Smooth muscle cell (in vitro differentiated cells): ENCODE measurements at regions not wholly inside any gene's neighbourhood (a gene's known extent, or its start where the extent isn't known, plus 50 kb on each side); places are given as distances from the start of the nearest gene placed in this dataset.
A peak's percentile ranks its signal among the peaks of the same experiment; 100 is the strongest.
"Not testable (repeated sequence)": the region's sequence is repeated elsewhere in the genome, so short reads cannot be mapped to it uniquely, and the experiment has no call there.

ENCODE experiments used
- DNase-seq: peaks from one replicate; lab custom pipeline; 2025; ENCODE audit not compliant: unreplicated experiment; lab: John Stamatoyannopoulos, UW
- H2AFZ ChIP-seq: fragments of 200-600 bp; sonication (generic); 2 replicates; pipeline ENCODE4 v1.6.0; 2016; ENCODE audit warnings: antibody characterized with exemption, low read depth, mild to moderate bottlenecking
- H3F3A ChIP-seq: fragments of 200-600 bp; sonication (generic); 2 replicates; pipeline ENCODE4 v1.6.0; 2017; ENCODE audit warnings: antibody characterized with exemption, low read depth
- H3K27ac ChIP-seq: fragments of 200-600 bp; sonication (generic); 2 replicates; pipeline ENCODE4 v1.5.1; 2016; ENCODE audit warnings: low read depth, mild to moderate bottlenecking
- H3K27me3 ChIP-seq: fragments of 200-600 bp; sonication (generic); 2 replicates; pipeline ENCODE4 v1.6.1; 2016; ENCODE audit warnings: low read depth, mild to moderate bottlenecking
- H3K36me3 ChIP-seq: fragments of 200-600 bp; sonication (generic); 2 replicates; pipeline ENCODE4 v1.5.1; 2016; ENCODE audit warnings: low read depth
- H3K4me1 ChIP-seq: fragments of 200-600 bp; sonication (generic); 2 replicates; pipeline ENCODE4 v1.5.1; 2016; ENCODE audit warnings: low read depth
- H3K4me2 ChIP-seq: fragments of 200-600 bp; sonication (generic); 2 replicates; pipeline ENCODE4 v1.6.0; 2016; ENCODE audit warnings: mild to moderate bottlenecking
- H3K4me3 ChIP-seq: fragments of 200-600 bp; sonication (generic); 2 replicates; pipeline ENCODE4 v1.5.1; 2016; ENCODE audit warnings: mild to moderate bottlenecking
- H3K79me2 ChIP-seq: fragments of 200-600 bp; sonication (generic); 2 replicates; pipeline ENCODE4 v1.6.0; 2016; ENCODE audit warnings: low read depth, mild to moderate bottlenecking
- H3K9ac ChIP-seq: fragments of 200-600 bp; sonication (generic); 2 replicates; pipeline ENCODE4 v1.6.0; 2016; ENCODE audit warnings: low read depth
- H3K9me3 ChIP-seq: fragments of 200-600 bp; sonication (generic); replicated peaks from 2 replicates; pipeline ENCODE4 v1.5.1; 2016; ENCODE audit warnings: low read depth
- H4K20me1 ChIP-seq: fragments of 200-600 bp; sonication (generic); 2 replicates; pipeline ENCODE4 v1.6.0; 2016; ENCODE audit warnings: low read depth
- WGBS: methylation state at CpG from one replicate; pipeline ENCODE4 v1.1.7; 2016; ENCODE audit warnings: low lambda C conversion rate; 5-methylcytosine and 5-hydroxymethylcytosine counted together
- TF ChIP-seq, protein P1 (sequence below): fragments of 200-600 bp; sonication (generic); IDR thresholded peaks from 2 replicates; pipeline ENCODE4 v1.5.1; 2017; ENCODE audit warnings: borderline replicate concordance, mild to moderate bottlenecking, antibody characterized with exemption; ENCODE audit not compliant: insufficient read depth, poor library complexity, severe bottlenecking

DNA sequence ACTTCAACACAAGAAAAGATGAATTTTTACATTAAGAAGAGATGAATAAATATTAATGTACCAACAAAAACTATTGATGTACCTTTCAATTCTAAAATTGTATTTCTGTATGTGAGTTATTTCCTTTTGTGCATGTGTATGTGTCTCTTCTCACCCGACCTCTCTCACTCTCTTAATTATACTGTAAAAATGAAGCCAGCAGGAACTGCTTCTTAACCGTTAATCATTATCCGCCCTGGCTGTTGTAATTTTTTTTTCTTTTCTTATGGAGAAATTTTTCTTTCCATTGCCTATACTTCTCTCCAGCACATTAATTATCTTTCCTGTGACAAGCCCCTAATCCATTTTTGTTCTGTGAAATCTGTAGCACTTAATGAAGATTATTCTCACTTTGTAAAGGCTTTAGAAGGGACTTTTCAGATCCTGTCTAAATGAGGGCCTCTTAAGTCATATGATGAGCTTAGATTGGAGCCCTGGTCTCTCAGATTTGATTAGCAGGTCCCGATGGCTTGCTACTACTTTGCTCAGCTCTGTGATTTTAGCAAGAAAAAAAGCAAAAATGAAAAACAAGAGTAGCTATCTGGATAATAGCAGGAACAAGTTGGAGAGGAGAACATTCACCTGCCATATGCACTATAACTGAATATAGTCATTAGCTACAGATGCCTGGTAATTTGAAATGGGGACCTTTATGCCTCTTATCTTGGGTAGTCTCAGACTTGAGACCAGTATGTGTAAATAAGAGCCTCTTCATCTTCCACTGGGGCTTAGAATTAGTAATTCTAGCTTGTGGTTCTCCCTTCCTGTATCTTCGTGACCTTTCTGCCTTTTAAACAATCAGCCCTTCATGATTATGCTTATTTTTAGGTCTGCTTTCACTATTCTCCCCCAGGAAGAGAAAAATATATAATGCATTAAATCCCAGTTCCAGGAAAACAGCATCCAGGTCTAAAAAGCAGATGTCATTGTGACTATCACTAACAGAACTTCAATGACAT, 80.0 kb upstream of the COL1A2 start:
- H3K36me3 ChIP-seq, result no peaks in the 10 kb centered on the region
- DNase-seq, result no peak

DNA sequence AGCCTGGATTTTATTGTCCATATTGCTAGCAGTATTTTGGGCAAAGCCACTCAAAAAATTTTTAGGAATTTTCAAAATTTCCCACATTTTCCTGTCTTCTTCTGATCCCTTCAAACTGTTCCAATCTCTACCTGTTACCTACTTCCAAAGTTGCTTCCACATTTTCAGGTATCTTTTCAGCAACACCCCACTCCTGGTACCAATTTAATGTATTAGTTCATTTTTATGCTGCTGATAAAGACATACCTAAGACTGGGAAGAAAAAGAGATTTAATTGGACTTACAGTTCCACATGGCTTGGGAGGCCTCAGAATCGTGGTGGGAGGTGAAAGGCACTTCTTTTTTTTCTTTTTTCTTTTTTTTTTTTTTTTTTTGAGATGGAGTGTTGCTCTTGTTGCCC, 73.6 kb upstream of the COL1A2 start:
- H3K27me3 ChIP-seq, H3F3A ChIP-seq, H3K9ac ChIP-seq, H4K20me1 ChIP-seq, DNase-seq, H3K9me3 ChIP-seq, H3K4me3 ChIP-seq, H2AFZ ChIP-seq, H3K79me2 ChIP-seq, H3K27ac ChIP-seq, H3K4me1 ChIP-seq, H3K4me2 ChIP-seq, H3K36me3 ChIP-seq: not testable (repeated sequence)
- WGBS, result 93% methylated on average over 1 of the region's 1 CpG

More for the DNA sequence above, 80.0 kb upstream of the COL1A2 start:
- H3K27me3 ChIP-seq, result no peaks in the 10 kb centered on the region
- H3K9me3 ChIP-seq, result no peaks in the 10 kb centered on the region
- peaks cover 11% of the 10 kb centered on the region for H3K4me1 ChIP-seq
- H3K27ac ChIP-seq, result peak overlapping the region; percentile 10
- TF ChIP-seq, protein P1, sequence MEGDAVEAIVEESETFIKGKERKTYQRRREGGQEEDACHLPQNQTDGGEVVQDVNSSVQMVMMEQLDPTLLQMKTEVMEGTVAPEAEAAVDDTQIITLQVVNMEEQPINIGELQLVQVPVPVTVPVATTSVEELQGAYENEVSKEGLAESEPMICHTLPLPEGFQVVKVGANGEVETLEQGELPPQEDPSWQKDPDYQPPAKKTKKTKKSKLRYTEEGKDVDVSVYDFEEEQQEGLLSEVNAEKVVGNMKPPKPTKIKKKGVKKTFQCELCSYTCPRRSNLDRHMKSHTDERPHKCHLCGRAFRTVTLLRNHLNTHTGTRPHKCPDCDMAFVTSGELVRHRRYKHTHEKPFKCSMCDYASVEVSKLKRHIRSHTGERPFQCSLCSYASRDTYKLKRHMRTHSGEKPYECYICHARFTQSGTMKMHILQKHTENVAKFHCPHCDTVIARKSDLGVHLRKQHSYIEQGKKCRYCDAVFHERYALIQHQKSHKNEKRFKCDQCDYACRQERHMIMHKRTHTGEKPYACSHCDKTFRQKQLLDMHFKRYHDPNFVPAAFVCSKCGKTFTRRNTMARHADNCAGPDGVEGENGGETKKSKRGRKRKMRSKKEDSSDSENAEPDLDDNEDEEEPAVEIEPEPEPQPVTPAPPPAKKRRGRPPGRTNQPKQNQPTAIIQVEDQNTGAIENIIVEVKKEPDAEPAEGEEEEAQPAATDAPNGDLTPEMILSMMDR, result no peak
- H3F3A ChIP-seq, result no peaks in the 10 kb centered on the region
- no peaks in the 10 kb centered on the region for H4K20me1 ChIP-seq
- no peak overlapping the region for H3K9ac ChIP-seq
- H3K4me3 ChIP-seq, result no peak overlapping the region
- no peaks in the 10 kb centered on the region for H3K79me2 ChIP-seq
- H3K4me2 ChIP-seq, result peak overlapping the region; percentile 27
- WGBS, result 42% methylated on average over 5 of the region's 5 CpGs
- no peak overlapping the region for H2AFZ ChIP-seq

DNA sequence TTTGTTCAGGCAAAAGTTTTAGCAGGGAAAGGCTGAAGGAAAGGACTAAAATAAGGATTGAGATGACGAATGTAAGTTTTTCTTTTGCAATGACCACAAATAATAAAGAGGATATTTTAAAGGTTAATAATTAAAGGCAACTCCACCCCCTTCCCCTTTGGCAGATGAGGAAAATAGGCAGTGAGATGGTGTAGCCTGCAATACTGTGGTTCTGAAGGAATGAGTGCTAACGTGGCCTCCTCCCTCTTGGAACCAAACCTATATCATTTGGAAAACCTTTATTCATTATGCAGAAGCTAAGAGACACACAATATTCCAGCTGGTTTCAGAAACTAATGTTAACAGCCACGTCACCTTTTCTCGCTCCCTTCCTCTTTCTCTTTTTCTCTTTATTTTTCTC, 70.9 kb upstream of the COL1A2 start:
- Histone ChIP-seq H3K4me2 (no peak overlapping the region), H2AFZ (no peak overlapping the region), H3K36me3 (peaks cover 4% of the 10 kb centered on the region), H3K9ac (no peak overlapping the region), H3K4me3 (no peak overlapping the region), H3K4me1 (no peaks in the 10 kb centered on the region), H3F3A (peaks cover 3% of the 10 kb centered on the region), H3K9me3 (peaks cover 4% of the 10 kb centered on the region), H3K27me3 (no peaks in the 10 kb centered on the region), H3K79me2 (no peaks in the 10 kb centered on the region), H4K20me1 (no peaks in the 10 kb centered on the region), H3K27ac (peak overlapping the region; percentile 58)
- TF ChIP-seq, protein P1, result no peak
- DNase-seq, result no peak
- 92% methylated on average over 4 of the region's 4 CpGs for WGBS

DNA sequence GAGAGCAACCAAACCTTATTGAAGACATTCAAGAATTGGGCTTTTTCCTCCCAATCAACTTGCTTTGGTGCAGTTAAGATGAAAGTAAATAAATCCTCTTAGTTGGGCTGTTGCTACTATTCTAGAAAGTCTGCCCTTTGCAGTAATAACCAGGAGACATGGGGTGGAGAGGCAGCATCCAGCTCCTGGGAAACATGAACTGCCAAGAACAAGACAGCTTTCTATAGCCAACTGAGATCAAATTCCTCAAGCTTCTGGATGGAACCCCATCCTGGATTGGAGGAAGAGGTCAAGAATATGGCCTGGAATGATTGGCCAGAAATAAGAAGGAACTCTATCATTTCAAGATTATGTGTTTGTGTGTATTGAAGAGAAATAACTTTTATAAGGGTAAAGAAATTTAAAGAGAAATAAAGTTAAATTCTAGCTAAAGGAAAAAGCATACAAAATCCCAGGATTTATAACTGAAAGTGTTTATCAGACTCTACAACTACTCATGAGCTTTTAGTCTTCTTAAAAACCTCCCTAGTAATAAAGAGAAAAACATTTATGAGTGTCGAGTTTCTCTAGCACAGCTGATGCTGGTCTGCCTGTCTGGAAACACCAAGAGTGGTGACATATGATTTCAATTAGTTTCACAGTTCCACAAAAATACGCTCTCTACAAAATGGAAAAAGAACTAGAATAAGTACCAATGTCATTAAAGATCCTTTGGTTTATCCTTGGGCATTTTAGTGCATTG, 70.1 kb upstream of the COL1A2 start:
- peak overlapping the region; percentile 42 for H2AFZ ChIP-seq
- TF ChIP-seq, protein P1, result no peak

More for the DNA sequence above, 70.1 kb upstream of the COL1A2 start:
- Histone ChIP-seq H3K4me3 (no peak overlapping the region), H4K20me1 (no peaks in the 10 kb centered on the region), H3K9ac (no peak overlapping the region), H3K4me2 (peak overlapping the region; percentile 24), H3K4me1 (no peaks in the 10 kb centered on the region), H3K27ac (peak overlapping the region; percentile 58), H3K36me3 (peaks cover 4% of the 10 kb centered on the region), H3F3A (peaks cover 3% of the 10 kb centered on the region), H3K79me2 (no peaks in the 10 kb centered on the region), H3K9me3 (peaks cover 4% of the 10 kb centered on the region), H3K27me3 (no peaks in the 10 kb centered on the region)
- no peak for DNase-seq
- 29% methylated on average over 2 of the region's 2 CpGs for WGBS
